Fibroblast of mammary gland (primary cell): ENCODE measurements at regions not wholly inside any gene's neighbourhood (a gene's known extent, or its start where the extent isn't known, plus 50 kb on each side); places are given as distances from the start of the nearest gene placed in this dataset.

Experiments
- DNase-seq: peaks from one replicate; pipeline ENCODE4 v3.0.0-alpha.2; 2010; ENCODE audit warnings: low read depth
- H3K4me3 ChIP-seq: 2 replicates; pipeline ENCODE4 v1.5.1; 2011; ENCODE audit warnings: low read depth, mild to moderate bottlenecking, low read length, moderate library complexity; ENCODE audit not compliant: control insufficient read depth
- TF ChIP-seq, protein P1 (sequence below): conservative IDR thresholded peaks from 2 replicates; pipeline ENCODE4 v1.5.1; 2011; ENCODE audit warnings: low read depth, low read length, inconsistent platforms; ENCODE audit not compliant: control insufficient read depth, insufficient read depth

DNA sequence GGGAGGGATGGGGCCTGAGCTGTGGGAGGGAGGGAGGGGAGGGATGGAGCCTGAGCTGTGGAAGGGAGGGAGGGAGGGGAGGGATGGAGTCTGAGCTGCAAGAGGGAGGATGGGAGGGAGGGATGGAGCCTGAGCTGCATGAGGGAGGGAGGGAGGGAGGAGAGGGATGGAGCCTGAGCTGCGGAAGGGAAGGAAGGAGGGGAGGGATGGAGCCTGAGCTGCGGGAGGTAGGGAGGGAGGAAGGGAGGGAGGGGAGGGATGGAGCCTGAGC is 124.0 kb upstream of the ERCC6L2 start:
- H3K4me3 ChIP-seq = no peak overlapping the region
- no peak for DNase-seq
- TF ChIP-seq, protein P1, sequence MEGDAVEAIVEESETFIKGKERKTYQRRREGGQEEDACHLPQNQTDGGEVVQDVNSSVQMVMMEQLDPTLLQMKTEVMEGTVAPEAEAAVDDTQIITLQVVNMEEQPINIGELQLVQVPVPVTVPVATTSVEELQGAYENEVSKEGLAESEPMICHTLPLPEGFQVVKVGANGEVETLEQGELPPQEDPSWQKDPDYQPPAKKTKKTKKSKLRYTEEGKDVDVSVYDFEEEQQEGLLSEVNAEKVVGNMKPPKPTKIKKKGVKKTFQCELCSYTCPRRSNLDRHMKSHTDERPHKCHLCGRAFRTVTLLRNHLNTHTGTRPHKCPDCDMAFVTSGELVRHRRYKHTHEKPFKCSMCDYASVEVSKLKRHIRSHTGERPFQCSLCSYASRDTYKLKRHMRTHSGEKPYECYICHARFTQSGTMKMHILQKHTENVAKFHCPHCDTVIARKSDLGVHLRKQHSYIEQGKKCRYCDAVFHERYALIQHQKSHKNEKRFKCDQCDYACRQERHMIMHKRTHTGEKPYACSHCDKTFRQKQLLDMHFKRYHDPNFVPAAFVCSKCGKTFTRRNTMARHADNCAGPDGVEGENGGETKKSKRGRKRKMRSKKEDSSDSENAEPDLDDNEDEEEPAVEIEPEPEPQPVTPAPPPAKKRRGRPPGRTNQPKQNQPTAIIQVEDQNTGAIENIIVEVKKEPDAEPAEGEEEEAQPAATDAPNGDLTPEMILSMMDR = no peak

- no peak overlapping the region for H3K4me3 ChIP-seq
- TF ChIP-seq, protein P1 = no peak
- no peak for DNase-seq
These were observed 124.6 kb upstream of the ERCC6L2 start for GRCh38 chr9:95750725-95751519.

GRCh38 chr9:95749493-95749892 is 126.0 kb upstream of the ERCC6L2 start:
- TF ChIP-seq, protein P1 = no peak
- no peak overlapping the region for H3K4me3 ChIP-seq
- DNase-seq = no peak

- TF ChIP-seq, protein P1 = no peak
- DNase-seq = no peak
- no peak overlapping the region for H3K4me3 ChIP-seq
These were observed 128.9 kb upstream of the ERCC6L2 start for GRCh38 chr9:95746408-95747180.

DNA sequence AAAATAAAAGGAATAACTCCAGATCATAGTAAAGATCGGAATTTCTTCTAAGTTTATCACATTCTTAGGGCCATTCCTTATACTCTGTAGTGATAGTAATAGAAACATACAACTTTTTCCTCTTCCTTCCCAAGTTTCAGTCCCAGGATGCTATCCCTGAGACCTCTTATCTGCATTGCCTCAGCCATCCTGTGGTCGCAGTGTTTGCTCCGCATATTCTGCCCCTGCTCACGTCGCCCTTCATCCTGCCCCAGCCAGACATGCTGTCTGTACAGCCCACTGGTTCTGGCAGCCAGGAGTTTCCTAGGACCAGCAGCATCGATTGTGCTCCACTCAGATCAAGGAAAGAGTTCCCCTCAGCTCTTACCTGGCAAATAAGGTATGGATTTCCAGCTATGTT is 132.7 kb upstream of the ERCC6L2 start:
- no peak for DNase-seq
- TF ChIP-seq, protein P1 = no peak
- H3K4me3 ChIP-seq = no peak overlapping the region

DNA sequence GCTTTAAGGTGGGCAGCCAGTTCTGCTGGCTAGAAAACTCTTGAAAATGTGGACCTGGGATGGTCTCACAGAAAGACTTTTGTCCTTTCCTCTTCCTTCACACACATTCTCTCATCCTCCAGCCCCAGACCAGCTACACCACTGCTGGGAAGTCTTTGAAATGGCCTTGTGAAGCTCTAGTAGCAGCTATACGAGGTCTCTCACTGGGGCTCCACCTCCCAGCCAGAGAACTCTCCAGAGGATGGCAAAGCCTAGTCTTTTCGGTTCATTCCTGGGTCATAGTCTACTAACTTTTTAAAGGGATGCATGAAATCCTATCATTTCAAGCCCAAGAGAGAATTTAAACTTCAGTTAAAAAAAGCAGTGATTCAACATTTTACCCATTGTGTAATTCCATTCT is 133.9 kb upstream of the ERCC6L2 start:
- no peak for DNase-seq
- TF ChIP-seq, protein P1 = no peak
- H3K4me3 ChIP-seq = no peak overlapping the region
